HG02678 (cell line): ENCODE measurements at regions not wholly inside any gene's neighbourhood (a gene's known extent, or its start where the extent isn't known, plus 50 kb on each side); places are given as distances from the start of the nearest gene placed in this dataset.
"Not testable (repeated sequence)": the region's sequence is repeated elsewhere in the genome, so short reads cannot be mapped to it uniquely, and the experiment has no call there.

ENCODE experiments used
- ATAC-seq: cut with Tn5 transposase; IDR thresholded peaks from one replicate; pipeline ENCODE4 v1.9.1; 2021; ENCODE audit warnings: mild to moderate bottlenecking, moderate library complexity; ENCODE audit not compliant: unreplicated experiment

GRCh38 chr12:11978726-11979384, 91.9 kb upstream of the BCL2L14 start:
- ATAC-seq, result no peak

GRCh38 chr12:11980115-11980514, 90.6 kb upstream of the BCL2L14 start:
- ATAC-seq, result no peak

- peak; percentile 89 for ATAC-seq
These were observed 89.5 kb upstream of the BCL2L14 start for GRCh38 chr12:11981121-11981733.

GRCh38 chr12:11984417-11984816, 86.3 kb upstream of the BCL2L14 start:
- ATAC-seq, result no peak

- ATAC-seq, result no peak
These were observed 84.6 kb upstream of the BCL2L14 start for GRCh38 chr12:11986165-11986564.

GRCh38 chr12:11987901-11988300, 82.8 kb upstream of the BCL2L14 start:
- no peak for ATAC-seq

GRCh38 chr12:11991604-11992003, 79.1 kb upstream of the BCL2L14 start:
- ATAC-seq, result no peak

- no peak for ATAC-seq
These were observed 78.2 kb upstream of the BCL2L14 start for GRCh38 chr12:11992515-11992914.

- ATAC-seq, result not testable (repeated sequence)
These were observed 72.3 kb upstream of the BCL2L14 start for GRCh38 chr12:11998307-11998943.

- no peak for ATAC-seq
These were observed 71.8 kb upstream of the BCL2L14 start for GRCh38 chr12:11998944-11999315.

GRCh38 chr12:12003609-12004008, 67.1 kb upstream of the BCL2L14 start:
- ATAC-seq, result no peak

- ATAC-seq, result no peak
These were observed 66.2 kb upstream of the BCL2L14 start for GRCh38 chr12:12004524-12004923.

GRCh38 chr12:12007001-12007712, 63.6 kb upstream of the BCL2L14 start:
- ATAC-seq, result no peak

GRCh38 chr12:12007713-12008231, 63.0 kb upstream of the BCL2L14 start:
- ATAC-seq, result no peak

- ATAC-seq, result no peak
These were observed 62.4 kb upstream of the BCL2L14 start for GRCh38 chr12:12008232-12008850.

GRCh38 chr12:12008931-12009611, 61.7 kb upstream of the BCL2L14 start:
- peak; percentile 44 for ATAC-seq

GRCh38 chr12:12009749-12010276, 60.9 kb upstream of the BCL2L14 start:
- ATAC-seq, result not testable (repeated sequence)

- peak; percentile 57 for ATAC-seq
These were observed 60.3 kb upstream of the BCL2L14 start for GRCh38 chr12:12010277-12011039.

- peak; percentile 15 for ATAC-seq
These were observed 58.9 kb upstream of the BCL2L14 start for GRCh38 chr12:12011880-12012260.
